SW 1271 (cell line): ENCODE measurements at regions not wholly inside any gene's neighbourhood (a gene's known extent, or its start where the extent isn't known, plus 50 kb on each side); places are given as distances from the start of the nearest gene placed in this dataset.
"Not testable (repeated sequence)": the region's sequence is repeated elsewhere in the genome, so short reads cannot be mapped to it uniquely, and the experiment has no call there.

Source experiments
- DNase-seq, 2 experiments: peaks; one replicate each; lab custom pipeline; 2025; lab: John Stamatoyannopoulos, UW

- DNase-seq = no peak
Measured at GRCh38 chr5:114054594-114054993, 307.3 kb upstream of the KCNN2 start.

- DNase-seq = no peak
Measured at GRCh38 chr5:114055318-114056184, 306.3 kb upstream of the KCNN2 start.

- no peak for DNase-seq
Measured at GRCh38 chr5:114056185-114056538, 305.7 kb upstream of the KCNN2 start.

- no peak for DNase-seq
Measured at GRCh38 chr5:114060866-114061265, 301.0 kb upstream of the KCNN2 start.

- DNase-seq = no peak
Measured at GRCh38 chr5:114062932-114063867, 298.7 kb upstream of the KCNN2 start.

- DNase-seq = no peak
Measured at GRCh38 chr5:114065912-114066311, 296.0 kb upstream of the KCNN2 start.

GRCh38 chr5:114070093-114070722, 291.7 kb upstream of the KCNN2 start:
- DNase-seq = no peak

- no peak for DNase-seq
Measured at GRCh38 chr5:114089259-114089658, 272.6 kb upstream of the KCNN2 start.

- DNase-seq = no peak
Measured at GRCh38 chr5:114097570-114097969, 264.3 kb upstream of the KCNN2 start.

- no peak for DNase-seq
Measured at GRCh38 chr5:114099161-114099560, 262.7 kb upstream of the KCNN2 start.

GRCh38 chr5:114101153-114101552, 260.7 kb upstream of the KCNN2 start:
- peak in 1 of 2 experiments; percentile 45 for DNase-seq

- DNase-seq = no peak
Measured at GRCh38 chr5:114113604-114114003, 248.3 kb upstream of the KCNN2 start.

GRCh38 chr5:114116981-114117380, 244.9 kb upstream of the KCNN2 start:
- DNase-seq = no peak

GRCh38 chr5:114118511-114118910, 243.4 kb upstream of the KCNN2 start:
- no peak for DNase-seq

GRCh38 chr5:114120166-114120565, 241.7 kb upstream of the KCNN2 start:
- no peak for DNase-seq

- no peak for DNase-seq
Measured at GRCh38 chr5:114122852-114123251, 239.0 kb upstream of the KCNN2 start.

GRCh38 chr5:114123654-114124053, 238.2 kb upstream of the KCNN2 start:
- no peak for DNase-seq

GRCh38 chr5:114146398-114146797, 215.5 kb upstream of the KCNN2 start:
- no peak for DNase-seq

GRCh38 chr5:114148253-114148652, 213.6 kb upstream of the KCNN2 start:
- DNase-seq = no peak

- DNase-seq = not testable (repeated sequence)
Measured at GRCh38 chr5:114148728-114149127, 213.1 kb upstream of the KCNN2 start.

GRCh38 chr5:114152656-114153360, 209.1 kb upstream of the KCNN2 start:
- DNase-seq = no peak

GRCh38 chr5:114153392-114153791, 208.5 kb upstream of the KCNN2 start:
- no peak for DNase-seq
